HepG2 (cell line): ENCODE measurements at regions not wholly inside any gene's neighbourhood (a gene's known extent, or its start where the extent isn't known, plus 50 kb on each side); places are given as distances from the start of the nearest gene placed in this dataset.

ENCODE experiments used
- ATAC-seq: fragments of 200-7000 bp; cut with Tn5 transposase; 3 replicates; pipeline ENCODE4 v1.9.1; 2020; ENCODE audit warnings: mild to moderate bottlenecking, moderate library complexity
- BruUV-seq: library from RNA; stranded (reverse); fragments of 400-500 nt; replicated peaks from 2 replicates; lab custom pipeline; 2021; lab: Mats Ljungman, UMichigan
- CTCF ChIA-PET: fragments of 300-600 bp; formaldehyde crosslinking; extraction: SDS; loops from one replicate; lab custom pipeline; 2021; ENCODE audit warnings: low total read pairs, inconsistent platforms, low intra/inter-chr PET ratio; lab: Yijun Ruan, JAX
- POLR2A ChIA-PET: fragments of 350-600 bp; sonication (Branson Sonifier 250); formaldehyde crosslinking; loops from one replicate; lab custom pipeline; 2020; ENCODE audit warnings: antibody characterized with exemption, inconsistent platforms; lab: Yijun Ruan, JAX
- DNase-seq: peaks from one replicate; pipeline ENCODE4 v3.0.0-alpha.2; 2015; ENCODE audit warnings: low spot score
- FAIRE-seq: peaks from 3 replicates; lab custom pipeline; 2011; peaks lifted over from hg19 to GRCh38; lab: Jason Lieb, UNC
- H2AFZ ChIP-seq: one replicate; pipeline ENCODE4 v1.6.1; 2011; ENCODE audit warnings: low read length, inconsistent platforms
- H3K27ac ChIP-seq: fragments of 300-600 bp; 3 replicates; pipeline ENCODE4 v1.8.0; 2011; ENCODE audit warnings: mixed run types, mild to moderate bottlenecking, mixed read lengths, low read length, inconsistent platforms; ENCODE audit not compliant: insufficient read depth; ENCODE audit errors: extremely low read length
- H3K27me3 ChIP-seq, 2 experiments: fragments of 200-600 bp in 1 of 2; 2 replicates in 1 of 2; 3 replicates in 1 of 2; pipeline versions ENCODE4 v1.6.0 to v1.8.0; 2011; ENCODE audit warnings: low read length in 2 of 2, mild to moderate bottlenecking in 2 of 2, moderate library complexity in 2 of 2, inconsistent platforms in 1 of 2; ENCODE audit not compliant: insufficient read depth in 2 of 2, control insufficient read depth in 1 of 2
- H3K36me3 ChIP-seq, 2 experiments: fragments of 200-600 bp in 1 of 2; replicated peaks in 1 of 2; 2 replicates in 1 of 2; 3 replicates in 1 of 2; pipeline versions ENCODE4 v1.5.1 to v1.8.0; 2011; ENCODE audit warnings: low read length in 2 of 2, inconsistent platforms in 1 of 2; ENCODE audit not compliant: insufficient read depth in 2 of 2, control insufficient read depth in 1 of 2
- H3K4me1 ChIP-seq: 2 replicates; pipeline ENCODE4 v1.5.1; 2012; ENCODE audit warnings: low read length, inconsistent platforms; ENCODE audit not compliant: insufficient read depth
- H3K4me2 ChIP-seq: 2 replicates; pipeline ENCODE4 v1.6.0; 2011; ENCODE audit warnings: low read depth, low read length, inconsistent platforms
- H3K4me3 ChIP-seq, 3 experiments: fragments of 200-600 bp in 1 of 3; sonication (generic), shearing (Covaris generic) in 1 of 3; replicated peaks in 1 of 3; 2 replicates each; pipeline ENCODE4 v1.5.1; 2011 to 2016; ENCODE audit warnings: low read length in 3 of 3, inconsistent platforms in 2 of 3, low read depth in 2 of 3, mild to moderate bottlenecking in 2 of 3, control low read depth in 1 of 3, mixed read lengths in 1 of 3; ENCODE audit not compliant: insufficient read depth in 1 of 3
- H3K79me2 ChIP-seq: one replicate; pipeline ENCODE4 v1.6.1; 2011; ENCODE audit warnings: low read length, inconsistent platforms; ENCODE audit not compliant: insufficient read depth
- H3K9ac ChIP-seq: 2 replicates; pipeline ENCODE4 v1.6.0; 2011; ENCODE audit warnings: mild to moderate bottlenecking, low read depth, low read length, inconsistent platforms; ENCODE audit not compliant: insufficient read depth
- H3K9me3 ChIP-seq: 2 replicates; pipeline ENCODE4 v1.5.1; 2012; ENCODE audit warnings: mild to moderate bottlenecking, low read length
- H4K20me1 ChIP-seq: 2 replicates; pipeline ENCODE4 v1.6.0; 2011; ENCODE audit warnings: inconsistent platforms, mild to moderate bottlenecking, low read length, moderate library complexity; ENCODE audit not compliant: insufficient read depth
- GABPA ChIP-seq, 2 experiments: IDR thresholded peaks; 2 replicates each; pipeline ENCODE4 v1.6.1; 2011 to 2016; ENCODE audit warnings: low read depth in 2 of 2, low read length in 1 of 2, missing biosample characterization in 1 of 2, missing genetic modification characterization in 1 of 2
- HDAC1 ChIP-seq: sonication (generic); formaldehyde crosslinking; IDR thresholded peaks from 2 replicates; pipeline ENCODE4 v1.5.1; 2020; ENCODE audit warnings: mild to moderate bottlenecking, missing genetic modification reagents
- HMGA1 ChIP-seq: sonication (generic); formaldehyde crosslinking; conservative IDR thresholded peaks from 2 replicates; pipeline ENCODE4 v1.4.0; 2020; ENCODE audit warnings: missing genetic modification reagents
- IKZF4 ChIP-seq: sonication (generic); formaldehyde crosslinking; IDR thresholded peaks from 2 replicates; pipeline ENCODE4 v1.5.1; 2020; ENCODE audit warnings: borderline replicate concordance, mild to moderate bottlenecking, low read depth, missing genetic modification reagents; ENCODE audit errors: not compliant biosample characterization
- KDM1A ChIP-seq: IDR thresholded peaks from 2 replicates; pipeline ENCODE4 v1.6.1; 2016; ENCODE audit warnings: missing compliant biosample characterization
- MAFF ChIP-seq: IDR thresholded peaks from 2 replicates; pipeline ENCODE4 v1.6.1; 2011; ENCODE audit warnings: low read depth, low read length, improper control_type of control experiment
- NFYB ChIP-seq: sonication (generic); formaldehyde crosslinking; IDR thresholded peaks from 2 replicates; pipeline ENCODE4 v1.4.0; 2020; ENCODE audit warnings: missing genetic modification reagents
- SP2 ChIP-seq: sonication (generic); formaldehyde crosslinking; IDR thresholded peaks from 2 replicates; pipeline ENCODE4 v1.5.1; 2020; ENCODE audit warnings: mild to moderate bottlenecking, missing genetic modification reagents
- STAT5B ChIP-seq: sonication (generic); formaldehyde crosslinking; IDR thresholded peaks from 2 replicates; pipeline ENCODE4 v1.4.0; 2020; ENCODE audit warnings: missing genetic modification reagents
- TEAD3 ChIP-seq: optimal IDR thresholded peaks from 2 replicates; pipeline ENCODE3; 2016; ENCODE audit warnings: borderline replicate concordance
- U2AF2 ChIP-seq: fragments of 200-400 bp; formaldehyde crosslinking; IDR thresholded peaks from 2 replicates; pipeline ENCODE4 v1.6.1; 2017; ENCODE audit warnings: low read depth, mild to moderate bottlenecking, low read length
- ZBTB38 ChIP-seq: sonication (generic); formaldehyde crosslinking; IDR thresholded peaks from 2 replicates; pipeline ENCODE4 v1.5.1; 2020; ENCODE audit warnings: mild to moderate bottlenecking, missing genetic modification reagents
- ZBTB49 ChIP-seq: sonication (generic); formaldehyde crosslinking; IDR thresholded peaks from 2 replicates; pipeline ENCODE4 v1.4.0; 2020; ENCODE audit warnings: missing genetic modification reagents, borderline replicate concordance
- ZNF543 ChIP-seq: sonication (generic); formaldehyde crosslinking; IDR thresholded peaks from 2 replicates; pipeline ENCODE4 v1.4.0; 2020; ENCODE audit warnings: mild to moderate bottlenecking, missing genetic modification reagents
- ZNF577 ChIP-seq: sonication (generic); formaldehyde crosslinking; IDR thresholded peaks from 2 replicates; pipeline ENCODE4 v1.4.0; 2020; ENCODE audit warnings: mild to moderate bottlenecking, low read depth, missing genetic modification reagents, borderline replicate concordance
- ZNF850 ChIP-seq: sonication (generic); formaldehyde crosslinking; conservative IDR thresholded peaks from 2 replicates; pipeline ENCODE4 v1.9.0; 2021; ENCODE audit warnings: mild to moderate bottlenecking, missing genetic modification reagents
- WGBS: methylation state at CpG from one replicate; pipeline ENCODE4 v1.1.6; 2017; ENCODE audit warnings: low lambda C conversion rate; 5-methylcytosine and 5-hydroxymethylcytosine counted together
- in situ Hi-C: cut with HindIII; loops from 2 replicates; pipeline ENCODE4 v1.10.0; 2017; ENCODE audit warnings: low pct_unique_long_range_greater_than_20kb; ENCODE audit not compliant: extremely low pct_ligation_motif_present
- intact Hi-C: fragments of 100-400 bp; cut with micrococcal nuclease; formaldehyde crosslinking; loops from one replicate; pipeline ENCODE4 v1.10.0; 2022; ENCODE audit not compliant: unreplicated experiment

- TF ChIP-seq HDAC1 (CRISPR knock-in tag) (no peak), SP2 (CRISPR knock-in tag) (no peak)
Measured at GRCh38 chr13:83088858-83089257, 793.4 kb downstream of the SLITRK1 start (continued).

GRCh38 chr13:83086948-83087347 is 795.3 kb downstream of the SLITRK1 start:
- Histone ChIP-seq H3K79me2 (no peaks in the 10 kb centered on the region), H4K20me1 (no peaks in the 10 kb centered on the region), H3K4me3 (no peak overlapping the region), H3K4me2 (no peak overlapping the region), H3K9me3 (peaks cover 52% of the 10 kb centered on the region), H3K36me3 (no peaks in the 10 kb centered on the region), H2AFZ (no peak overlapping the region), H3K4me1 (no peaks in the 10 kb centered on the region), H3K9ac (no peak overlapping the region), H3K27ac (no peak overlapping the region), H3K27me3 (no peaks in the 10 kb centered on the region)
- ATAC-seq (no peak), DNase-seq (no peak), FAIRE-seq (no peak)
- no TSS peak for BruUV-seq
- WGBS, result 0% methylated on average over 1 of the region's 1 CpG
- in situ Hi-C loops (no loop called here), intact Hi-C loops (no loop called here)
- CTCF ChIA-PET, result no interaction called here
- POLR2A ChIA-PET, result no interaction called here
- TF ChIP-seq HMGA1 (CRISPR knock-in tag) (no peak), ZNF543 (CRISPR knock-in tag) (no peak), ZBTB38 (CRISPR knock-in tag) (no peak), ZNF850 (CRISPR knock-in tag) (no peak)

- no peak overlapping the region for H3K27ac ChIP-seq
- H3K4me2 ChIP-seq, result no peak overlapping the region
- ChIA-PET POLR2A (no interaction called here), CTCF (no interaction called here)
- no peaks in the 10 kb centered on the region for H3K4me1 ChIP-seq
- BruUV-seq, result no TSS peak
- H2AFZ ChIP-seq, result no peak overlapping the region
- no peak overlapping the region for H3K9ac ChIP-seq
- no peaks in the 10 kb centered on the region for H4K20me1 ChIP-seq
- H3K79me2 ChIP-seq, result no peaks in the 10 kb centered on the region
- no peak overlapping the region for H3K4me3 ChIP-seq
- intact Hi-C loops, result no loop called here
- no peaks in the 10 kb centered on the region for H3K36me3 ChIP-seq
- ATAC-seq (no peak), DNase-seq (no peak), FAIRE-seq (no peak)
- H3K27me3 ChIP-seq, result no peaks in the 10 kb centered on the region
- H3K9me3 ChIP-seq, result peaks cover 43% of the 10 kb centered on the region
- in situ Hi-C loops, result no loop called here
- no peak for TF ChIP-seq GABPA (IDR thresholded peaks at IDR 0.05; ENCODE audit: low read depth, low read length)
- TF ChIP-seq GABPA (CRISPR knock-in tag; IDR thresholded peaks at IDR 0.05; ENCODE audit: low read depth), result no peak
- TF ChIP-seq STAT5B, result no peak
- TF ChIP-seq ZBTB49 (CRISPR knock-in tag), result no peak
- no peak for TF ChIP-seq IKZF4 (CRISPR knock-in tag)
- TF ChIP-seq ZNF577 (CRISPR knock-in tag), result no peak
- TF ChIP-seq U2AF2, result no peak
- no peak for TF ChIP-seq KDM1A (CRISPR knock-in tag)
- no peak for TF ChIP-seq NFYB (CRISPR knock-in tag)
- no peak for TF ChIP-seq TEAD3
- TF ChIP-seq MAFF, result no peak
Measured at GRCh38 chr13:83086088-83086487, 796.2 kb downstream of the SLITRK1 start.
